ENCODE measurements at regions not wholly inside any gene's neighbourhood (a gene's known extent, or its start where the extent isn't known, plus 50 kb on each side); places are given as distances from the start of the nearest gene placed in this dataset.
A peak's percentile ranks its signal among the peaks of the same experiment; 100 is the strongest.

DNA sequence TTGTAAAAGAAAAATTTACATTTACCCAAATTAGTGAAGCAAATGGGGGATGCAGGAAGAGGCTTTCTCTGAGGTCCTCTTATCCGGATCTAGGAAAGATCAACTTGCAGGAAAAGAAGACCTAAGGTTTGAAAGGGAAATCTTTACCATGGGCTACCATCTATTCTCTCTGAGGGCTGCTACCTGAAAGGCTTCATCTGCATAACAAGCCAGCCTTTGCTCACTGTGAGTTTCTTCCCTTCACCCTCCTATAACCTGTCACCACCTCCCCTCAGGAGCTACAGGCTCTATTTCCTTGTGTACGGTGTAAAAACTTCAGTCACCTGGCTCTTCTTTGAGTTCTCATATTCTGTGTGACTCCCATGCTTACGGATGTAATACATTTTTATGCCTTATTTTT is 118.6 kb upstream of the BEND4 start:
- TF ChIP-seq, protein P1, sequence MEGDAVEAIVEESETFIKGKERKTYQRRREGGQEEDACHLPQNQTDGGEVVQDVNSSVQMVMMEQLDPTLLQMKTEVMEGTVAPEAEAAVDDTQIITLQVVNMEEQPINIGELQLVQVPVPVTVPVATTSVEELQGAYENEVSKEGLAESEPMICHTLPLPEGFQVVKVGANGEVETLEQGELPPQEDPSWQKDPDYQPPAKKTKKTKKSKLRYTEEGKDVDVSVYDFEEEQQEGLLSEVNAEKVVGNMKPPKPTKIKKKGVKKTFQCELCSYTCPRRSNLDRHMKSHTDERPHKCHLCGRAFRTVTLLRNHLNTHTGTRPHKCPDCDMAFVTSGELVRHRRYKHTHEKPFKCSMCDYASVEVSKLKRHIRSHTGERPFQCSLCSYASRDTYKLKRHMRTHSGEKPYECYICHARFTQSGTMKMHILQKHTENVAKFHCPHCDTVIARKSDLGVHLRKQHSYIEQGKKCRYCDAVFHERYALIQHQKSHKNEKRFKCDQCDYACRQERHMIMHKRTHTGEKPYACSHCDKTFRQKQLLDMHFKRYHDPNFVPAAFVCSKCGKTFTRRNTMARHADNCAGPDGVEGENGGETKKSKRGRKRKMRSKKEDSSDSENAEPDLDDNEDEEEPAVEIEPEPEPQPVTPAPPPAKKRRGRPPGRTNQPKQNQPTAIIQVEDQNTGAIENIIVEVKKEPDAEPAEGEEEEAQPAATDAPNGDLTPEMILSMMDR (conservative IDR thresholded peaks at IDR 0.05; ENCODE audit: control insufficient read depth, insufficient read depth, low read depth, low read length), result no peak
- no peak for DNase-seq (ENCODE audit: low read depth)
- H3K4me3 ChIP-seq (ENCODE audit: control insufficient read depth, low read depth, low read length), result no peak overlapping the region

GRCh38 chr4:42277291-42277690 is 120.0 kb upstream of the SHISA3 start:
- no peak overlapping the region for H3K4me3 ChIP-seq (ENCODE audit: control insufficient read depth, low read depth, low read length)
- peak; percentile 45 for DNase-seq (ENCODE audit: low read depth)
- TF ChIP-seq, protein P1 (conservative IDR thresholded peaks at IDR 0.05; ENCODE audit: control insufficient read depth, insufficient read depth, low read depth, low read length), result no peak

- TF ChIP-seq, protein P1 (conservative IDR thresholded peaks at IDR 0.05; ENCODE audit: control insufficient read depth, insufficient read depth, low read depth, low read length), result no peak
- DNase-seq (ENCODE audit: low read depth), result no peak
- H3K4me3 ChIP-seq (ENCODE audit: control insufficient read depth, low read depth, low read length), result no peak overlapping the region
These were observed 118.5 kb upstream of the SHISA3 start for GRCh38 chr4:42278709-42279324.

GRCh38 chr4:42280327-42281095 is 116.8 kb upstream of the SHISA3 start:
- H3K4me3 ChIP-seq (ENCODE audit: control insufficient read depth, low read depth, low read length), result no peak overlapping the region
- TF ChIP-seq, protein P1 (conservative IDR thresholded peaks at IDR 0.05; ENCODE audit: control insufficient read depth, insufficient read depth, low read depth, low read length), result peak; percentile 77
- peak; percentile 48 for DNase-seq (ENCODE audit: low read depth)

DNA sequence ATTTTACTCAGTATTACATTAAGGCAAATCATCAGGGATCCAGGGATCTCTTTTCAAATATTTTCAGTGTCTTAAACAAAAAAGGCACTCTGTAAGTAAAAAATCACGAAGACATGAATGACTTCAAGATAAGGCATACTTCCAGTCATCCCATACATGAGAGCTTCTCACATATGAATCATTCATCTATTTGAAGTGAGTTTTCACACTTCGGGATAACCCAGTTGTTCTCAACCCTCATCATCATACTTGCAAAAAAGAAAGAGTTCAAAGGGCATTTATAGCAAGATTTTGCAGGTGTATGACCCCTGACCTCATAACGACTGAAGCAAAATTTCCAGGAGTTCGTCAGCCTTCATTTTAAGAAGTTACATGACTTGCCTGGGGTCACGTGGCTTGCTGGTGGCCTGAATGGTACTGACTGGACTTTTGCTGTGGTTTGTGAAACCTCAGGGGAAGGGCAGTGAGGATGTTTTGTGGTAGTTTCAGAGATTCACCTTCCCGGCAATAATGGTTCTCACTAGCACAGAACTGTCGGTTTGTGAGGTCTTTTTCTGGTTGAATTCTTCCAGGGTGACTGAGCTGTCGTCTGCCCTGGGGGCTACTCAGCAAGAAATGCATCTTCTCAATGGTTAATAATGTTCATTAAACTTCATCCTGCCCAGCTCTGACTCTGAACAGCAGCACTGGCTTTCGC is 115.8 kb upstream of the SHISA3 start:
- TF ChIP-seq, protein P1 (conservative IDR thresholded peaks at IDR 0.05; ENCODE audit: control insufficient read depth, insufficient read depth, low read depth, low read length), result no peak
- no peak overlapping the region for H3K4me3 ChIP-seq (ENCODE audit: control insufficient read depth, low read depth, low read length)
- DNase-seq (ENCODE audit: low read depth), result peak; percentile 4

- TF ChIP-seq, protein P1 (conservative IDR thresholded peaks at IDR 0.05; ENCODE audit: control insufficient read depth, insufficient read depth, low read depth, low read length), result peak; percentile 62
- DNase-seq (ENCODE audit: low read depth), result peak; percentile 74
- H3K4me3 ChIP-seq (ENCODE audit: control insufficient read depth, low read depth, low read length), result no peak overlapping the region
These were observed 115.0 kb upstream of the SHISA3 start for GRCh38 chr4:42282081-42282901.
